ENCODE measurements at regions not wholly inside any gene's neighbourhood (a gene's known extent, or its start where the extent isn't known, plus 50 kb on each side); places are given as distances from the start of the nearest gene placed in this dataset.

GRCh38 chr1:209063767-209064659, 519.5 kb upstream of the CAMK1G start:
- no peak for DNase-seq

GRCh38 chr1:209064850-209065706, 518.4 kb upstream of the CAMK1G start:
- DNase-seq: no peak

- DNase-seq: no peak
Measured at GRCh38 chr1:209072481-209072880, 511.0 kb upstream of the CAMK1G start.

GRCh38 chr1:209073879-209074278, 509.6 kb upstream of the CAMK1G start:
- no peak for DNase-seq

GRCh38 chr1:209074575-209075250, 508.8 kb upstream of the CAMK1G start:
- no peak for DNase-seq

GRCh38 chr1:209076688-209077087, 506.8 kb upstream of the CAMK1G start:
- DNase-seq: no peak

- DNase-seq: no peak
Measured at GRCh38 chr1:209080170-209080781, 503.2 kb upstream of the CAMK1G start.

- DNase-seq: no peak
Measured at GRCh38 chr1:209086486-209087192, 496.9 kb upstream of the CAMK1G start.

- DNase-seq: no peak
Measured at GRCh38 chr1:209094384-209094783, 489.1 kb upstream of the CAMK1G start.

- no peak for DNase-seq
Measured at GRCh38 chr1:209095627-209096595, 487.6 kb upstream of the CAMK1G start.

GRCh38 chr1:209100460-209100859, 483.1 kb upstream of the CAMK1G start:
- DNase-seq: no peak

GRCh38 chr1:209101106-209101505, 482.4 kb upstream of the CAMK1G start:
- DNase-seq: no peak

- DNase-seq: no peak
Measured at GRCh38 chr1:209102120-209102519, 481.4 kb upstream of the CAMK1G start.

- DNase-seq: no peak
Measured at GRCh38 chr1:209102531-209102930, 481.0 kb upstream of the CAMK1G start.

- DNase-seq: peak; percentile 4
Measured at GRCh38 chr1:209103092-209103491, 480.4 kb upstream of the CAMK1G start.

GRCh38 chr1:209104646-209105045, 478.9 kb upstream of the CAMK1G start:
- no peak for DNase-seq

GRCh38 chr1:209105701-209106100, 477.8 kb upstream of the CAMK1G start:
- DNase-seq: no peak

GRCh38 chr1:209106237-209106741, 477.2 kb upstream of the CAMK1G start:
- DNase-seq: peak; percentile 8

- no peak for DNase-seq
Measured at GRCh38 chr1:209106861-209107260, 476.7 kb upstream of the CAMK1G start.

GRCh38 chr1:209107535-209107934, 476.0 kb upstream of the CAMK1G start:
- no peak for DNase-seq
